Hematopoietic multipotent progenitor cell treated with erythropoietin and hydrocortisone succinate and interleukin-3 and kit ligand, for 17 days (in vitro differentiated cells): ENCODE measurements at regions not wholly inside any gene's neighbourhood (a gene's known extent, or its start where the extent isn't known, plus 50 kb on each side); places are given as distances from the start of the nearest gene placed in this dataset.

Source experiments
- DNase-seq: peaks from one replicate; pipeline ENCODE4 v3.0.0-alpha.2; 2015; ENCODE audit warnings: low spot score

DNA sequence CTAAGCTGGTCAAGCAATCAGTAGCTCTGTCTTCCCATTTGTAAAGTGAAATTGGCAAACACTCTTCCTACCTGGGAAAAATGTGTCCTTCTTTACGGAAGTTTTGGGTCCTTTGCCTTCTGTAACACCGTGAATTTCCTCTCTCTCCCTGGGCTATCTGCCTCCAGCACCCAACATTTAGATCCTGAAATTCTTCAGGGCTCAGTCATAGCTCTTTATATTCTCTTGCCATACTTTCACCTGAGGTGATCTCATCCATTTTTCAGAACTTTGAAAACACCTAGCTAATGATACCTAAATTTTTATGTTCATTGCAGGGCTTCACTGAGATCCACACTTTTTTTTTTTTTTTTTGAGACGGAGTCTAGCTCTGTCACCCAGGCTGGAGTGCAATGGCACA, 1042.2 kb downstream of the DIAPH3 start:
- no peak for DNase-seq

DNA sequence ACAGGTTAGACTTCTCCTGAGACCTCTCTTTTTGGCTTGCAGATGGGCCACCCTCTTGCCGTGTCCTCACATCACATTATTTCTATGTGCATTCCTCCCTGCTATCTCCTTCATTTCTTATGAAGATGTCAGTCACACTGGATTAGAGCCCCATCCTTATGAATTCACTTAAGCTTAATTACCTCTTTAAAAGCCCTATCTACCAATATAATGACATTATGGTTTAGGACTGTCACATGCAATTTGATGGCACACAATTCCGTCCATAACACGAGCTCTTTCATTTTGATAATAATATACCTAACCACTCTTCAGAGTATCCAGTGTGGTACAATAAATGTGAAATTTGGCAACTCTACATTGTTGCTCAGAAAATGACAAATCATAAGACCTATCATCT, 1037.3 kb downstream of the DIAPH3 start:
- DNase-seq, result no peak

DNA sequence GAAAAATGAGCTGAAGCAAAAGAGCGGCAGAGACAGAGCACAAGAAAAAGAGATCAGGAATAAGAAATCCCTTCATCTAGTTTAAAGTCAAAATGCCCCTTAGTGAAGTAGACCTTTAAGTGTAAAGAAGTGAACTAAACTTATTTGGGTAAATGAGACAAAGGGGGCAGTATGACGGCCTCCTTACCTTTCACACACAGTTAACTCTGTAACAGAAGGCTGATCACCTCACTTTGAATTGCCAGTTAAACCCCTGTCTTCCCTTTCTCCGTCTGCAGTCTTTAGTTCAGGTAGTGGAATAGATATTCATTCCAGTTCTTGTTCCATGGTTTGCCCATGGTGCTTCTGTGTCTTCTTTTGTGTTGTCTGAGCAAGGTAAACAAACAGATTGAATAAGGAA, 1029.8 kb downstream of the DIAPH3 start:
- no peak for DNase-seq

DNA sequence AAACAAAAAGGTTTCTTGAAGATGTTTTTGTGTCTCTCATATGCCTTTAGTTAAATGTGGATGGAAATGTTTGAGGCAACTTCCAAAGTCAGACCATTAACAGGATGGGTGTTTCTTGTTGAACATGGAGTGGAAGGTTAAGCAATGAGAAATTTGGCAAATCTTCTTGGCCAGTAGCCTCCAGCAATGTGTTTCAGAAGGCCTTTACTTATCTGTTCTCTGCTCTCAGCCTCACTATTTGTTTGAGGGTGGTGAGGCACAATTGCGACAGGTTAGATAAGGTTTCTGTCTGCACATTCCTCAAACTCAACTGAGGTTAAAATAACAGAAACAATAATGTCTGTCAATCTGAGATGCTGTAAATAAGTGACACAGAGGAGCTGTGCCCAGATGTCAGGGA, 1019.0 kb downstream of the DIAPH3 start:
- DNase-seq, result no peak

DNA sequence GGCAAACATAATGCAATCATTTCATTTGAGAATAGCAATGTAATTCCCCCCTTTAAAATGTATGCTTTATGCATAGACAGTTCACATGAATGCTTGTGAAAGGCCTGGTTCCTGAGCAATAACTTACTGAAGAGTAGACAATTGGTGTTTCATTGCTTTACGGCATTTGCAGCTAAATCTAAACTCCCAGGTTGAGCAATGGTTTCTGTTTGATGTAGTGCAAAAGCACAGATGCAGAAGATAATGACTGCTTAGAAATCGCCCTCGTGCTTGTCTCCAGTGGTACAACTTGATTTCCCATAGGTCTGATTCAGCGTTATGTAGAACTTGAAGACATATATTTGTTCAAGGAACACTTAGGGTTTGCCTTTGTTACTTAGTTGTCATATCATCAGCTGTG, 1018.3 kb downstream of the DIAPH3 start:
- DNase-seq, result no peak

DNA sequence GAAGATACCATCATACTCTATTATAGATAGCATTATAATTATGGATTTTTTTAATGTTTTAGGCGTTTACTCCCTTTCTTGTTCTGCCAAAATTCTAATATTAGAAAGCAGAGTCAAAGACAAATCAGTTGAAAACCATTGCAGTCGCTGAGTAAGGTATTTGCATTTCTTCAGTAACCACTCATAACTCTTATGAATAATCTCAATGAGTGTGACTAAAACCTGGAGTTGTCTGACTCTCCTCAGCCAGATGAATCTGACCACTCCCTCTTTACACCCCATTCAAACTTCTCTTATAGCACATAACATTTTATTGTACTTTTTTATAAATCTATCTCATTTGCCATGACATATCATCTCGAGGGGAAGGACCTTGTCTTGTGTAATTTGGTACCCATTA, 1006.5 kb downstream of the DIAPH3 start:
- DNase-seq, result no peak

DNA sequence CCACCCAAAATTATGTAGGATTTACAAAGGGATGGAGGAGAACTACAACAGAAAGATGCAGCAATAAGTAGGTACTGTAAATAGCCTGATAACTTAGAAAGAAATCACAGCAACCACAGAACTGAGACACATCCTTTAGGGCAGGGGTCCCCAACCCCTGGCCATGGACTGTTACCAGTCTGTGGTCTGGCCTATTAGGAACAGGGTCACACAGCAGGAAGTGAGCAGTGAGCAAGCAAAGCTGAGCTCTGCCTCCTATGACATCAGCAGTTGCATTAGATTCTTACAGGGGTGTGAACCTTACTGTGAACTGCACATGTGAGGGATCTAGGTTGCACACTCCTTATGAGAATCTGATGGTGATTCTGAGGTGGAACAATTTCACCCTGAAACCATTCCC, 997.6 kb downstream of the DIAPH3 start:
- DNase-seq, result no peak

DNA sequence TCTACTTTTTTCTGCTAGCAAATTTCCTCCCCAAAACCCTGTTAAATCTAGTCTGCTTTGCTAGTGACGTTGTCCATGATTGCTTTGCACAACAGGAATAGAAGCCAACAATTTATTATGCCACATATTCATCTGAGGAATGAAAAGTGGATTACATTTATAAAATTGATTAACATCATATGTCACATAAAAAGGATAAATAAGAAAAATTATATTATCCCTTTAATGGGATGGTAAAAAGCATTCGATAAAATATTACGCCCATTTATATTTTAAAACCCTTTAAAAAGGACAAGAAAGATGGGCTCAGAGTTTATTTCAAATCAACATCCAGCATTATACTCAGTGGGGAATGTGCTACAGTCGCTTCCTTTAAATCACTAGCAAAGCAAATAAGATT, 991.7 kb downstream of the DIAPH3 start:
- no peak for DNase-seq

DNA sequence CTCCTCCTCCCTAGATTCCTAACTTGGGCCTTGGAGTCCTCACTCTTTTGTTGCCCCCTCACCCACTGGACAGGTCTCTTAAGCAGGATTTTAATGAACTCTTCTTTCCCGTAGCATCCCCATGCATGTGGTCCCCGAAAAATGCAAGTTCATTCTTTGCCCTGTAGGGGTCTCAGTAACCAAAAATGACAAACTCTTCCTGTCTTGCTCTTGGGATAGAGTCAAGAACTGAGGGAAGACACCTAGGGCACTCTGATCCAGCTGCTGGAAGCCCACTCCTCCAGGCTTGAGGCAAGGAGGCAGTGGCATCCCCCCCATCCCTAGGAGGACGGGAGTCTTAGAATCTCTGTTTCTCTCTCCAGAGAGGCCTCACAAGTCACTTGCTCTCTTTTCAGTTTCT, 987.0 kb downstream of the DIAPH3 start:
- DNase-seq, result no peak

DNA sequence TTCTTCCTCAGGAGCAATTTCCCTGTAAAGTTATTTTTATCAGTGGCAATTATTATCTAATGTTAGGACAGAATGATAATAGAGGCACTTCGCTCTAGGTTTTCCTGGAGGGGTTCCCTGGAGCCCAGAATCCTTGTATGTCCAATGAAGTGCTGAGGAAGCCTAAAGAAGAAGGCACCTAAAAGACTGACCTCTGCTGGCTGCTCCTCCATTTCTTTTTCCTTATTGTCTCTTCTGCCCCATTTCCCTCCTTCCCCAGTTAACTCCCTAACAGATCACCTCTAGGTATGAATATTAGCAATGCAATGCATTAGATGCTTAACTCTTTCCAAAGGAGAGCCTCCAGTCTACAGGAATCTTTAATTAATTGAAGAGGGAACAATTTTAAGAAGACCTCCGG, 985.4 kb downstream of the DIAPH3 start:
- no peak for DNase-seq

DNA sequence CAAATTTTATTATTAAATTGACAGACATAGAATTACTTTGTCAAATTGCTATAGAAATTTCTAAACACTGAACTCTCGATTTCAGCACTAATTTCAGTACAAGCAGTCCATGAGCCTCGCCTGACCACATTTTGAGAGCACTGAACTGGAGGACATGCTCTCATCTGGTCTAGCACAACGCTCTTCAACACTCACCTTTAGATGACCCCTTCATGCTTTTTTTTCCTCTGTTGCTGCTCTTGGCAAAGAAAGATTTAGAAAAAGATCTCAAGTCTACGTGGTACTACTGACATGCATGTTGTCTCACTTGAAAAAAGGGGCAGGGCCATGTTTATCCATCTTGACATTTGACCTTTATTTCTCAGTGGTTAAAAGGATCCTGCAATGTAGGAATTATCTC, 981.5 kb downstream of the DIAPH3 start:
- no peak for DNase-seq

DNA sequence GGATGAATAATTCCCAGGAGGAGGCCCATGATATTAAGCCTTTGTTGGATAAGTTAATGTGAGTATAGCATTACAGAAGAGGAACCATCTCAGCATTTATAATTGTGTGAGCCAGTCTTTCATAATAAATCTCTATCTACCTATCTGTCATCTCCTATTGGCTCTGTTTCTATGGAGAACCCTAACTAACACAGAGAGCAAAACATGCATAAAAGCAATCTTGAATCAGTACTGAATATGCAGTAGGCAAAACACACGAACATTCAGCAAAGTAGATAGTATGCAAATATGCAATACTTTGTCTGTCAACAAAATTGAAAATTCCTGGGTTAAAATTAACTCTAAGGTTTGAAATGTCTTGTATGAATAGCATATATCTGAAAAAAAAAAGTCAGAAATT, 966.3 kb downstream of the DIAPH3 start:
- no peak for DNase-seq

DNA sequence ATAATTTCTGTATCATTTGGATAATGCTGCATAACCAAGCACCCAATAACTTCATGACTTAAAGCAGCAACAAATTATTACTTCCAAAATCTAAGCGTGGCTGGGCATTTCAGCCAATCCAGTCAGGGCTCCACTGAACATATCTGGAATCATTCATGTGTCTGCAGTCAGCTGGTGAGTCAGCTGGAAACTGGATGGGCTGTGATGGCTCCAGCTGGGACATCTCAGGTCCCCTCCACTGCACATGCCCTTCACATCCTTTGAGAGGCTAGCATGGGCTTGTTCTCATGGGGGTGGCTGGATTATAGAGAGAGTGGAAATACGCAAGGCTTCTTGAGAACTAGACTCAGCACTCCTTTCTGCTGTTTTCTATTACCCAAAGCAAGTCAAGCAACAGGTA, 961.9 kb downstream of the DIAPH3 start:
- DNase-seq, result no peak

DNA sequence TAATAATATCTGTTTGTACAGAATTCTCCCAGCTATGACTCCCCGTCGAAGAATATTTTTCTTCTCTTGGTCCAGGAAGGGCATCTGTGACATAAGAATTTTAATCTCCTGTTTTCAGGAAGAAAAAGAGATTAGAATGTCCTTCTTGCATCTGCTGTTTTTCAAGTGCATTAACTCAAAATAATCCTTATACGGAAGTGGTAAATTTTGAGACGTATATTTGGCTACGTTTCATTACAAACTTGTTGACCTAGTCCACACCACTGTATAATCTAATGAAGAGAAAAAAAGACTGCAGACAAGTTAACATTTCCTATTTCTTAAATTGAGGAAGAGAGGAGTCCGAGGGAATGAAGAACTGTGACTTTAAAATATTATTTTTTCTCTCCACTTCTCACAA, 959.9 kb downstream of the DIAPH3 start:
- DNase-seq, result no peak

DNA sequence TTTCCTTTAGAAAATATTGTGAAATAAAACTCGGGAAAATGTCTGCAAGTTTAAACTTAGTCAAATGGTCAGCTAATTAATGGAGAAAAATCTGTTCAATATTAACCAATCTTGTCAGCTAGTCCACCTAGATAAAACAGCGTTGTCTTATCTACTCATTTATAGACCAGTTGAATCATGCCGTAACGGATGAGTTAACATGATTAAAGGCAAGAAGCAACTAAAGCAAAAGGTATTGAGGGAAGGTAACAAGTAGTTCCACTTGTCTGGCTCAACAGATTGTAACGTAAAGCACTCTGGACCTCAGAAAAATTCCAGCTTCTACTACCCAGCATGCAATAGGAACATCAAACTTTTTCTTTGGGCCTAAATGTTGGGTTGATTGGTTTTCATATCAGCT, 958.2 kb downstream of the DIAPH3 start:
- no peak for DNase-seq

DNA sequence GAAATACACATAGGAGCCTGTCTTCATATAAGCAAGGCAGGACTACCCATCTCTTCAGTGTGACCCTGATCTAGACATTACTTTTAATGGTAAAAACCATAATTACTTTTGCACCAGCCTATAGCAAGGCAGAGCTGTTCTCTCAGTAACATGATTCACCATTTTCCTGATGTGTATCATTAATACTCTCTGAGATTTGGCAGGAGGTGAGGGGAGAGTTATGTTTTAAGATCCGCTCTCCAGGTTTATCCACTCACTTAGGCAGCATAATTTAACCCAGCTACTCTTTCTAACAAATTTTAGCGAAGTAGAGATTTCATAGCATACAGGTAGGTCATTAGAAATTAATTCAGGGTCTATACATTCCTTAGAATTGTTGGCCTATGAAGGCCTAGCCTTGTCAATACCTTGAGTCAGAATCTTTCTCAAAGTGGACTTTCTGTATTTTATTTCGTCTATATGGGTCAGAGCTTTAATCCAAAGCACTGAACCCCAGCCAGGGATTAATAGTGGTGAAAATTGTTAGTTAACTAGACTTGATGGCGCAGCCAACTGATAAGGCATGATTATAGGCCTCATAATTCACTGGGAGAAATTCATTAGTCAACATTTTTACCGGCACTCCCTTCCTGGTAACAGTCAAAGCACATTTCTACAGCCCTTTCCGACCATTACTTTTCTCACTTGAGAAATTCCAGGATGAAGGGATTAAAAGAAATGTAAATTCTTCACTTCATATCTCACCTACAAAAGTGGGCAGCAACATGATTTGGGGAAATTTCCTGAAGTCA, 955.1 kb downstream of the DIAPH3 start:
- no peak for DNase-seq

DNA sequence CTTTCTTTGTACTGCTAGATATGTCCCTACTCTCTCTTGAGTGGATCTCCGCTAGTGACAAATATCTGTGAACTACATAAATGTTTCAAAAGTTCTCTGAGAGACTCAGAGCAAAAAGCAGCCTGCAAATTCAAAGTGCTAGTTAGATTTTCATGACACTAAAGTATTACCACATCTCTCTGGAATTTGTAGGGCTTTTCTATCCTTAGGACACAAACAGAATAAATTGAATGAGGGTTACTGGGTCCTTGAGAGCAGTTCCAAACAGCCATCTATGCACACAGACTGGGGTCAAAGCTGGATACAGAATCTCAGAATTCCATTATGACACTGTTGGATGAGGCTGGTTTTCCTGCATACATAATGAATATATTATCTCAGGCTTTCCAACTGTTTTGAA, 953.2 kb downstream of the DIAPH3 start:
- DNase-seq, result no peak

DNA sequence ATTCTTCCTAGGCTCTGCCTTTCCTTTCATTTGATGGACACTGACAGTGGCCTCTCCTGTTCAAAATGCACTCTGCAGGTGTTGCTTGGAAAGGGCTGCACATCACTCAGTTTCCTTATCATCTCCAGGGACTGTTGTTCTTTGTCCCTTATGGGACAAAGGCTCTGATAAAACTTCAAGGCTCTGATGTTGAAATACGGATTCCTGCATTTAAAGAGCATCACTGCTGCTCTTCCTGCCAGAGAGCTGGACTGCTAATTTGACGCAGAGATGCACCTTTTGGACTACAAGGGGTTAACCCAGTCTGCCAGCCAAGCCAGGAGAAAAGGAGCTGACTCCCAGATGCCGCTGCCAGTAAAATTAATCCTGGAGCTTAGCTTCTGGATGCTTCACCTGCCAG, 952.1 kb downstream of the DIAPH3 start:
- no peak for DNase-seq

DNA sequence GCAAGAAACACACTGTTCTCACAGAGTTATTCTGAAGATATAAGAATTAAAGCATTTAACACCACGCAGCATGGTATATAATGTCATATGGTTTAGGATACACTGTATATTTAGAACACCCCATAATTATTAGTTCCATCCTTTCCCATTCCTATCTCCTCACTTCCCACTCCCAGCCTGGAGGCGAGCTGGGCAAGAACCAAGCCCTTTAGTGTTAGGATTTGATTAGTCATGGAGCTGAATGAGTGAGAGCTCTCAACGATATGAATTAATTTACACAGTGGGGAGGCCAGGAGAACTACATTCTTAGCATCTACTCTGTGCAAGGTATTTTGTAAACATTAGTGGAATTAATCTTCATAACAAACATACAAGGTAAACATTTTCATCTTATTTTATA, 934.3 kb downstream of the DIAPH3 start:
- no peak for DNase-seq

DNA sequence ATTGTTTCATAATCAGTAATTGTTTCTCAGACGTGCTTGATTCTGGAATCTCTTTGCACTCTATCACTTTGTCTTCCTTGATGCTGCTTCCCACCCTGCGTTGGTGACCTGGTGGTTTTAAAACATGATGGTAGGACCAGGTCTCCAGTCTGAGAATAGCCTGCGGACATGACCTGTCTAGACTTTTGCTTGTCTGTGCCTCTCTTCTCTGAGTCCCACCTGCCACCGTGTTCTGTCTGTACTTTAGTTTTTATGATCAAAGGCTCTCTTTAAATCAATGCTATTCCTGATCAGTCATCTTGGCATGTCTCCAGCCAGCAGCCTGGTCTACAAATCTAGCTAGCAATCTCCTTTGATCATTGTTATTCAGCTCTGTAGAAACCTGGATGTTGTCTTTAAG, 933.9 kb downstream of the DIAPH3 start:
- no peak for DNase-seq

DNA sequence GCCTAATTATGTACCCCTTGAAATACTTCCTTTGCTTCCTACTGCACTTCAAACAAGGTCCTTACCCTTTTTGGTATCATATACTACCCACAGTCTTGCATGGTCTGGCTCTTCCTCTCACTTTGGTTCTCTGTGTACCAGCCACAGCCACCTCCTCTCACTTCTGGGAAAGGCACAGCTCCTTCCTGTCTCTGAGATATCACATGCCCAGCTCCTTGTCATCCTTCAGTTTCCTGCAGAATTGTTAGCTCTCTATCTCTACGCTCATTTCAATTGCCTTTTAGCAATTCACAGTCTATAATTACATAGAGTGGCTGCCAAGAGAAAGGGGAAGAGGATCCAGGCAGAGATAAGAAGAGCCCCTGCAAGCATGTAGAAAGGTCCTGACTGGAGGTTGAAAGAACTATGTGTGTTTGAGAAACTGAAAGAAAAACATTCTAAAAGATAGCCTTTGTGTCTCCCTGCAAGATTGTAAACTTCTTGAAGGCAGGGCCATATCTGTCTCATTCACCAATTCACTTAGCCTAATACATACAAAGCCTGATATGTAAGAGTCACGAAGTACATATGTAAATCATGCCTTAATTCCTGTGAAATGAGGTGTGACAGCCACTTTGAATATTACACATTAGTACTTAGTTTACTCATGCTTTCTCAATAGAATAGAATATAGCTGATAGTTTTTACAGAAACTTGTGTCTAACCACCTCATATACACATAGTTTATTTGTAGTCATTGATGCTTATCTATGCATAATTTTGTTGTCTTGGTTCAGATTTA, 933.1 kb downstream of the DIAPH3 start:
- DNase-seq, result no peak

DNA sequence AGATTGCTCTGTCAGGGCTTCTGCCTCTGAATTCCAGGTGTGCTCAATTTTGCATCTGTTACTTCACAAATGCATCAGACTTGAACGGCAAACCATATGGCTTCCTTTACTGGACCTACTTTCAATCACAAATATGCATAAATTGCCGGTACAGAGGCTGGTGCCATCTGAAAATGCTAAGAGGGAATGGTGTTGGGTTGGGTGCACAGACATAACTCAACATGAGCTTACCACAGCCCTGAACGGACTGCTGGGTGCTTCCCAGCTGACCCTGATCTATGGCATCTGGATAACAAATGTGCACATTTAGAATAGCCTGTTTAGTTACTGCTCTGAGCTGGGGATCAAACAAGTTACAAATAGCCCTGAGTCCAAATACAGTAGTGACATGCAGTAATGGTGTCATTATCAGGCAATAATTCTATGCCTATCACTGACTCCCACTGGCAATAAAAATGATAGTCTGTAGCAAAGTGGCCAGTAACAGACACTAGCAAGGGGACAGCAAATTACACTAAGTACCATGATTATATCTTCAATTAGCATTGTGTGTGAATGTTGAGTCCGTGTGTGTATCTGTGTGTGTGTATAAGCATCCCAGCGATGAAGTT, 927.3 kb downstream of the DIAPH3 start:
- no peak for DNase-seq

DNA sequence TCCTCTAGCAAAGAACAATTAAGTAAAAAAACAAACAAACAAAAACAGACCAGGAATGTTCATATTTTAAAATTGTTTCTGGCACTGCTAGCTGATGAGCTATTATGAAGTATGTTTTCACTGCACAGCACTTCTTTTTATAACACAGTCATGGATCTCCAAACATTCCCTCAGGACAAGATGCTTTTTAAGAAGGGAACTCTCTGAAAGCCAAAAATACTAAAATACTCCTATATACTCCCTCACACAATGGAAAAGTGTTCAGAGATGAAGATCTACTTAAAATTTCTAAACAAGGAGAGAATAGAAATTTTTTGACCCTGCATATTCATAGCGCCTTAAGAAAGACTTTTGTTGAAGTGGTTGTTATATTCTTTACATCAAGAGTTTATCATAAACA, 926.8 kb downstream of the DIAPH3 start:
- DNase-seq, result no peak
